NCI-H226 (cell line): ENCODE measurements at regions not wholly inside any gene's neighbourhood (a gene's known extent, or its start where the extent isn't known, plus 50 kb on each side); places are given as distances from the start of the nearest gene placed in this dataset.

Experiments used
- DNase-seq: peaks from one replicate; pipeline ENCODE4 v3.0.0-alpha.2; 2015

- no peak for DNase-seq
These were observed 51.9 kb upstream of the TSPAN11 start for GRCh38 chr12:30874455-30875321.

- DNase-seq, result no peak
These were observed 55.9 kb upstream of the TSPAN11 start for GRCh38 chr12:30870491-30871265.

DNA sequence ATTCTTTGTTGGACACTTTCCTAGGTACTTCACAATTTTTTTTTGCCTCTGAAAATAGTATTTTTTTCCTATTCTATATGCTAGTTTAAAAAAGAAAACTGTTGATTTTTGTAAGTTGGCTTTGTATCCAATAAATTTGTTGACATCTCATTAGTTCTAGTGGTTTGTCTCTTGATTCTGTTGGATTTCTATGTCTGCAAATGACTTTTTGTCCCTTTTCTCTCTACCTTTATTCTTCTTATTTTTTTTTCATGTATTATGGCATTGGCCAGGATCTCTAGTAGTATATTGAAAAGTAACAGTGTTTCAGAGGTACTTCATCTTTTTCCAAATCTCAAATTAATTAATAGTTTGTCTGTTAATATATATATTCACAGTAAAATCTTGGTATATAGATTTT, 59.1 kb upstream of the TSPAN11 start:
- DNase-seq, result no peak

GRCh38 chr12:30866256-30866655, 60.3 kb upstream of the TSPAN11 start:
- no peak for DNase-seq

GRCh38 chr12:30863839-30864238, 62.7 kb upstream of the TSPAN11 start:
- DNase-seq, result no peak

DNA sequence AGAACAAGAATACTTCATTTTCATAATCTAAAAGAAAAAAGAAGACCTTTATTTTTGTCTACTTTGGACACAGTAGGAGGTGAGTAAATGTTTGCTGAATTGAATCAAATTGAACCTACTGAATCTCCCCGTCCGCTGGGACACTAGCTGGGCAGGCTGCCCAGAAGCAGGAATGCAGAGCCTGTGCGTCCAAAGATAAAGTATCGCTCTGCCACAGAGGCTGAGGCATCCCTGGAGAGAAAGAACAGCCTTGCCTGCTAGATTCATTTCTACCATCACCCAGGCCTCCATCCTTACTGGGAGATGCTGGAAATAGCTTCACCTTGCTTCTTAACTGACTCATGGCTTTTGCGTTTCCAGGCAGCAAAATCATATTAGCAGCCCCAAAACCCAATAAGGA, 64.1 kb upstream of the TSPAN11 start:
- peak; percentile 40 for DNase-seq

DNA sequence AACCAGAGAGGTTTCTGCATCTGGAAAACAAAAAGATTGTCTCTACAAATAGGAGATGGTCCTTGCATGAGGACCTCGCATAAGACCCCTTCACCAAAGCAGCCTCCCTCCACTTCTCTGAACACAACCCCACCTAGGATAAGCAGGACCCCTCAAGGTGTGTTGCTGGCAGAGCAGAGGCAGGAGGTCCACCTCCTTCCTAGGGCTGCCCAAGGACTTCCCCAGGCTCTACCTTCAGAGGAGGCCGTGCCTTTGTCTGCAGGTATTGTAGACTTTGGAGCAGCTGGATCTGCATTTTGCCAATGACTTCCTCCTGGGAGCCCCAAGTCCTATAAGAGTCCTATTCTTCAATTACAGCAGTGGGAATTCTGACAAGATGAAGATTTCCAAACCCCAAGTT, 67.3 kb upstream of the TSPAN11 start:
- DNase-seq, result no peak

DNA sequence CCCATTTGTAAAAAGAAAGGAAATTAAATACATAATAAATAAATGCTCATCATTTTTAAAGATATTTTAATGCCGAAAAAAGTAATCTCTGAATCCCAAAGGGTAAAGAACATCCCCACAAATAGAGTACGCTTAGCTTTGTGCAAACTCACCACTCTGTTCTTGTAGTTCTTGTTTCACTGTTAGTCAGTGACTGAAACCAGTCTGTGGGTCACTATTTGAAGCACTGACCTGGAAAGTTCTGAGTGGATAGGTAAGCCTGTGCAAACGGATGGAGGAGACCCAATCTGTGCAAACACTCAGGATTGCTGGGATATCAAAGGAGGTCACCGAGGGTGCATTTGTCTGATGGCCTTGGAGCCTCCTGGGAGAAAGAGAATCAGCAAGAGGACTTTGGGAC, 68.1 kb upstream of the TSPAN11 start:
- no peak for DNase-seq

GRCh38 chr12:30853561-30854133, 72.9 kb upstream of the TSPAN11 start:
- DNase-seq, result no peak

DNA sequence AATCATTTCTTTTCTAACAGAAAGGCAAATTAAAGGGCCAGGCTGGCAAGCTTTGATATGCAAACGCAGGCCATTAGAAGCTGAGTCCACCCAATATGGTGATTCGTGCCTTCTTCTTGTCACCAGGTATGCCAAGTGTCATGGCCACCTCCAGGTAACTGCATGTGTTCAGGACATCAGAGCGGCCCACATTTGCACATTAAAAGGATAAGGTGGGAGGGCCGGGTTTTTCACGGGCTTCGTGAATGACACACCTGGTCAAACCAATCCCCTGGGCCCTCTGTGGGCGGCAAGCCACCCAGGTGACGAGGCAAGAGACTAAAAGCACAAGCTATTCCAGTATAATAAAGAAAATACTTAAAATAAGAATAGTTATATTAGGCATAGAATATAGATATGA, 75.9 kb upstream of the TSPAN11 start:
- no peak for DNase-seq

- DNase-seq, result peak; percentile 27
These were observed 79.3 kb upstream of the TSPAN11 start for GRCh38 chr12:30847259-30847658.

DNA sequence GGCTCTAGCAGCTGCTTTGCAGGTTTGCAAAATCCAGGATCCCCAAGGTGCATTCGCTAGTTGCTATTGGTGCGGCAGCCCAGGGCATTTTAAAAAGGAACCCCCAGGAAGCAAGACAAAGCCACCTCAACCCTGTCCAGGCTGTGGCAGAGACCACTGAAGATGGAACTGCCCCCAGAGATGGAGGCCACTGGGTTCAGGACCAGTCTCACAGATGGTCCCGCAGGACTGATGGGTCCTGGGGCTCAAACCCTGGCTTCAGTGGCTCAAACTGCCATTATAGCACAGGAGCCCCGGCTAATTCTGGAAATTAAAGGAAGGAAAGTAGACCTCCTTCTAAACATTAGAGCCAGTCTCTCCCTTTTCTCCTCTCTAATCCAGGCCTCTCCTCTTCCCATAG, 79.8 kb upstream of the TSPAN11 start:
- no peak for DNase-seq

GRCh38 chr12:30845676-30846075, 80.9 kb upstream of the TSPAN11 start:
- no peak for DNase-seq

DNA sequence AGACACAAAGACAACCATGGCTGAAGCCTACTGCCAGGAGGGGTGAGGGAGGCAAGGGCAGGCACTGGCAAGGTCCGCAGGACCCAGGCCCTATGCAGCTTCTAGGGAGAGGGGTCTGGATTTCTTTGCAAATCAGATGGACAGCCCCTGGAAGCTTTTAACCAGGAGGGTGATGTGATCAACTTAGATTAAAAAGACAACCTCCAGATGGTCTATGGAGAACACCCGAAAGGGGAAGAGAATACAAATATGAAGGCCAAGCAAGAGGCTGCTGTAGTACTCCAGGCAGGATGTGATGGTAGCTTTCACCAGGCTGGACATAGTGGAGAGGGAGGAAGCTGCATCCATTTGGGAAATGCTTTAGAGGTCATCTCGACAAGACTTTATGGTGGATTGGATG, 83.3 kb upstream of the TSPAN11 start:
- DNase-seq, result no peak

GRCh38 chr12:30840715-30841114, 85.8 kb upstream of the TSPAN11 start:
- no peak for DNase-seq

DNA sequence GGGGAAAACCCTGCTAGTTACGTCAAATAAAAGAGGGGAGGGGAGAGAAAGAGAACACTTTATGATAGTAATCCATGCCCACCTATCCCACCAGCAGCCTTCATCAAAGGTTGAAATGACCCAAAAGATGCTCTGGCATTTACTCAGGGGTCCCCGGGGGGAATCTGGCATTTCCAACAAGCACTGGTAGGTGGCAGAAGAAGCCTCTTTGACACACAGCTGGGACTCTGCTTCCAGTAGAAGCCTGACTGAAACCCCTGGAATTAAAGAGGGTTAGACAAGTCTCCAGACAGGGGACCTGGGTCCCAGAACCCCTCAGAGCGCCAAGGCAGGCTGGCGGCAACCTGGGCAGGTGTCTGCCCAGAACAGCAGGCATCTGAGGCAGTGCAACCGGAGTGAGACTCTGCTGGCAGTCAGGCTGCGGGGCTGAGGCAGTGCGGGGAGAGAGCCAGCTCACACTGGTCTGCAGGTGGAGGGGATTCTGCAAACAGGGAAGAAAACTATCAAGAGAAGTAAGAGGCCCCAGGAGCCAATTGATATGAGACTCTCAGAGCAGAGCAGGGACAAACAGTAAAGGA, 85.0 kb upstream of the CAPRIN2 start:
- no peak for DNase-seq

- no peak for DNase-seq
These were observed 82.8 kb upstream of the CAPRIN2 start for GRCh38 chr12:30837595-30837994.

GRCh38 chr12:30836656-30837445, 82.1 kb upstream of the CAPRIN2 start:
- DNase-seq, result no peak

GRCh38 chr12:30835216-30835615, 80.5 kb upstream of the CAPRIN2 start:
- no peak for DNase-seq

- DNase-seq, result no peak
These were observed 76.0 kb upstream of the CAPRIN2 start for GRCh38 chr12:30830751-30831150.

GRCh38 chr12:30829876-30830275, 75.1 kb upstream of the CAPRIN2 start:
- no peak for DNase-seq

DNA sequence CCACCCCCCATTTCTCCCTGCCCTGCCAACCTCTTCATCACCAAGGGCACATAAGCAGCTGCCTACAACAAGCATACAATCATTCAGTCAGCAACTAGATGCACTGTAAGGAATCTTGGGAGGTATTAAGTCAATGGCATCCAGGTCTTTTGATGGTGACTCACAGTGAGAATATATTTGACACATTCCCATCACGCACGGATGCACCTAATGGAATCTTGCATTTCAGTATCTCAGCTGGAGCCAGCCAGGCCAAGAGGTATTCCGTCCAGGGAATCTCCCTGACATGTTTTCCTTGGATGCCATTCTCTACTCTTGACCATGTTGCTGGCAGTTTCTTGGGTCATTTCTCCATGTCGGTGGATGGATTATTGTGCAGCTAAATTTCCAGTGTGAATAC, 73.9 kb upstream of the CAPRIN2 start:
- peak; percentile 43 for DNase-seq
